GM21825 (cell line): ENCODE measurements at regions not wholly inside any gene's neighbourhood (a gene's known extent, or its start where the extent isn't known, plus 50 kb on each side); places are given as distances from the start of the nearest gene placed in this dataset.

ENCODE experiments used
- ATAC-seq: cut with Tn5 transposase; IDR thresholded peaks from one replicate; pipeline ENCODE4 v1.9.1; 2021; ENCODE audit warnings: mild to moderate bottlenecking, moderate library complexity; ENCODE audit not compliant: unreplicated experiment

- no peak for ATAC-seq
Observed at GRCh38 chr11:11177156-11177808, 175.8 kb downstream of the CSNK2A3 start.

DNA sequence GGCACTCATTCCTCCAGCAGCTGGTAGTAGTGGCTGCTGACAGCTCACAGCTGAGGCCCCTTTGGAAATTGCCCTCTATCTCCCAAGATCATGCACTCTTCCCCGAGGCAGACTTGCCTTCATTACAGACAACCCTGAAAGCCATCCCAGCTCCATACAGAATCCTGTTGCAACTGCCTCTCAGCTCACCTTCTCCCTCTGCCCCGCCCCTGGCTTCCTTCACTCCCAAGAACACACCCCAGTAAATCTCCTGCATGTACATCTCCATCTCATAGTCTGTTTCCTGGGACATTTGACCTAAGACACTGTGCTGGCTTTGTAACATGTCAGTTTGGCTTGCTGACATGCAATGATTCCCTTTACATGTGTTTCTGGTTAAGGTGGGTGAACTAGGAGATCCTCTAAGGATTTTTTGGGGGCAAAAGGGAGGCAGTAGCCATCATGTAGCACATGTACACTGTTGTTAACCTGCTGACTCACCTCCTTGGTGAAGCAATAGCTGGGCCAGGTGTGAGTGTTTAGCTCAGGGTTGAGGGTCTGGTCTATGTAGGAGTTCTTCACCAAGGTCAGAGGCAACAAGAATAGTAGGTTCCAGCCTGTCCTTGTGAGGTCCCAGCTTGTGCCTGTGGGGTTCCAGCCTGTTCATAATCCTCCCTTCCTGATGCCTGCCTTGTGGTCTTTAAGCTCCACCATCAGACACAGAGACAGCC is 179.6 kb downstream of the CSNK2A3 start:
- no peak for ATAC-seq

GRCh38 chr11:11171854-11172253 is 181.2 kb downstream of the CSNK2A3 start:
- ATAC-seq = peak; percentile 74

- ATAC-seq = no peak
Observed at GRCh38 chr11:11171285-11171684, 181.8 kb downstream of the CSNK2A3 start.

- ATAC-seq = no peak
Observed at GRCh38 chr11:11170352-11171084, 182.5 kb downstream of the CSNK2A3 start.

DNA sequence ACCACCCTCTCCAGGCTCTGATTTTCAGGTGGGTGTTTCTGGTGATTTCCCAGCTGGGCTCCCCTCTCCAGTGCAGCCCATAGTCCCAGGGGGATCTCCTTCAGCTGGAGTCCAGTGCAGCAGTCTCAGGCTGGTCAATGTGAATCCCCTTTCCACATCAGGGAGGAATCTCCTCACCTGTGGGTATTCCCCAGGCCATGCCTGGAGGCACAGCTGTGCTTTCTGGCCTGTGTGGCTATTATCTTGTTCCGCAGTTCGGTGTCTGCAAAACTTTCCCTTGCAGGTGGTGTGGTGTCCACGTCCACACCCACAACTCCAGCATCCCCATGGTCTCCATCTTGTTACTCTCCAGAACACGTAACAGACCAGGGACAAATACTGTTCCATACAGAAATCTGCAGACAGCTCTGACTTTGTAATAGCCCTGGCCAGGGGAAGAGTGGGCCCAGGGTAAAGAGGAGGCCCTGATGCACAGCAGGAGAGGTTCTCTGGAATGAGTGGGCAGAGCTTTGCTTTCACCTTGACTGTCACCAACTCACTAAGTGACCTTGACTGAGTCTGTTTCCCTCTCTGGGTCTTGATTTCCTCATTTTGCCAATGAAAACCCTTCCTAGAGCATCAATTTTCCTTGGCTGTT is 183.2 kb downstream of the CSNK2A3 start:
- no peak for ATAC-seq

DNA sequence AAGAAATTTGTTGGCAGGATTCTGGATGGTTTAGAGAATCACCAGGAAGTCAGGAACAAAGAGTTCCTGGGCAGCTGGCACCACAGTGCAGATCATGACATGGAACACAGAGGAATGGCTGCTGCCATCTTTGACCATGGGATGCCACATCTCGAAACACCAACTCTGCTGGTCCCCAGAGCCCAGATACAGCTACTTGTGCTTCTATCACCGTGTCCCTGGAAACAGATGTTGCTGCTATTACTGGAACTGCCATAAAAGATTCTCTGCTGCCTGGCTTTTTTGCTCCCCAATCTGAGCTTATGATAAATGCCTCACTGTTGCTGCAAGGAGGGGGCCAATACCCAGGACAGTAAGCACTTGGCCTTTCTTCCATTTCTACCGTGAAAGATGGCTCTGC is 185.2 kb downstream of the CSNK2A3 start:
- no peak for ATAC-seq

DNA sequence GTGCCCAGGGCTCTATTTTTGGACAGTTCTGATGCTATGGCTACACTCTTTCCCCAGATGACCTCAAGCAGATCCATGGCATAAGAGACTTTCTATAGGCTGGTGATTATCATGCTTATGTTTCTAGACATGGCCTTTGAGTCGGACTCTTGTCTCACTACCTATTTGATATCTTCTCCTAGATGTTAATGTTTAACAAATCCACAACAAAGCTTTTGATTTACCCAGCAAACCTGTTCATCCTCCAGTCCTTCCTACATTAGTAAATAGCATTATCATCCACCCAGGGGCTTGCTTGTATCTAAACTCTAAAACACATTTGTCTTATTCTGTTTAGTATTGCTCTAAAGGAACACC is 188.7 kb downstream of the CSNK2A3 start:
- ATAC-seq = no peak

DNA sequence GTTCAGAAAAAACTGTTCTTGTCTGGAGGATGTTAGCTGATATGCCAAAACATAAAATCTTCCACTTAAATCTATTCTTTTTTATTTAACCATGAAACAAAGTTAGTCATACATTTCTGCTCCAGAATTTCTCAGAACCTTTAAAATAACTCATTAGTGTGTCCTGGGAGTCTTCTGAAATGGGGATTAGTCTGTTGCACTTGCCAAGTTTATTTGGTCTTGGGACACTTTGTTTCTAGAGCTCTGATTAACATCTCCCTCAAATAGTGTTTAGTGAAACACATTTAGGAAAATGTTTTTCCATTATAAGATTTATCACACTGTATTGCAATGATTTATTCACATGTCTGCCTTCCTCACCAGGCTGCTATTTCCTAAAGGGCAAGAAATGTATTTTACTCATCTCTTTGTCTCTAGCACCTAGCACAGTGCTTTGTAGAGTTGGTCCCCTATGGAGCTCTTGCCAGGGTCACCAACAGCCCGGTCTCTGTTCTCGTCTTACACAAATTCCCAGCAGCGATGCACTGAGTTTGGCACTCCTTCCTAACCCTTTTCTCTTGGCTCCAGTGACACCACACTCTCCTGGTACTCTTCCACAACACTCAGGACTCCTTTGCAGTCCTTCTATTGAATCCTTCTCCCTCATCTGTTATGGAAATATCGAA is 189.2 kb downstream of the CSNK2A3 start:
- ATAC-seq = no peak

DNA sequence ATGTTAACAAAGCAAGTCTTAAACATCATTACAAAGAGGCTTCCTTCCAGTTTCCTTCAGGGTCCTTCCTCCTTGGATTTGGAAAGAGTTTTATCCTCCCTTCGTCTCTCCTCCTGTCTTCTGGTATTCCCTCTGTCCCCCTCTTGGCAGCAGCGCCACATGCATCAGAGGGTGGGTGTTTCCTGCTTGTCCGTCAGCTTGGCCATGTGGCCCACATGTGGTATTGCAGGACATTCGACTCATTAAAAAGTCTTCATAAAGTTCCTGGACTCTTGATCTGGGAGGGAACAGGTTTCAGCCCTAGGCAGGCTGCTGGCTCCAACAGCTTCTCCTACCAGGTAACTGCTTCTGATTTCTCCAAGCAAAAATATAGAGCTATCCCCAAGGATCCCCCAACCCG is 189.8 kb downstream of the CSNK2A3 start:
- ATAC-seq = no peak

GRCh38 chr11:11157185-11157584 is 195.9 kb downstream of the CSNK2A3 start:
- no peak for ATAC-seq

GRCh38 chr11:11155962-11156815 is 196.9 kb downstream of the CSNK2A3 start:
- no peak for ATAC-seq

GRCh38 chr11:11152877-11153276 is 200.2 kb downstream of the CSNK2A3 start:
- no peak for ATAC-seq

- no peak for ATAC-seq
Observed at GRCh38 chr11:11149671-11150459, 203.2 kb downstream of the CSNK2A3 start.

GRCh38 chr11:11148596-11148995 is 204.5 kb downstream of the CSNK2A3 start:
- ATAC-seq = no peak

GRCh38 chr11:11148104-11148509 is 204.9 kb downstream of the CSNK2A3 start:
- ATAC-seq = no peak

GRCh38 chr11:11146830-11147229 is 206.2 kb downstream of the CSNK2A3 start:
- no peak for ATAC-seq

GRCh38 chr11:11143849-11144248 is 209.2 kb downstream of the CSNK2A3 start:
- no peak for ATAC-seq

DNA sequence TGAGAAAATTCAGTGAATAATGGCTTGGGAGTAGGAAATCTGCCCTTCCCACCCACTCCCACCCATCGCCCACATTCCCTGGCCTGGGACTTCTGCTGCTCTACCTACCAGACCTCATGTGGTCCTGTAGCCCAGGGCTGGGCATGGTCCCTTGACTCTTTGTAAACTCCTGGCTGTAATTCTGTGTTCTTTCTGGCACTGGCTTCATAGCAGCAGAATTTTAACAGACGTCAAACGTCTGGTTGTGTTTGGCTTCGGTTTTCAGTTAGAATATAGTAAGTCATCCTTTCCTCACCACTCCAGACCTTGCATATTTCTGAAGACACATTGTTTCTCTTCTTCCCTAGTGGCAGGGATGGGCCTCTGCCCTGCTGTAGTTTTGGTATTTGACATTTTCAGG is 210.6 kb downstream of the CSNK2A3 start:
- ATAC-seq = no peak
